Sigmoid colon (tissue), 4 donors: ENCODE measurements at regions not wholly inside any gene's neighbourhood (a gene's known extent, or its start where the extent isn't known, plus 50 kb on each side); places are given as distances from the start of the nearest gene placed in this dataset.

Experiments used
- POLR2AphosphoS5 ChIP-seq, 4 donors: sonication (generic); formaldehyde crosslinking; IDR thresholded peaks; one replicate each; pipeline ENCODE4 v1.6.1; 2017; ENCODE audit warnings: antibody characterized with exemption in 4 of 4
- TF ChIP-seq, protein P1 (sequence below), 4 experiments: fragments of 450-650 bp in 3 of 4; fragments of 200-600 bp in 1 of 4; IDR thresholded peaks; one replicate each; pipeline ENCODE4 v1.5.1; 2016 to 2019; ENCODE audit warnings: antibody characterized with exemption in 4 of 4, mild to moderate bottlenecking in 3 of 4, moderate library complexity in 2 of 4

DNA sequence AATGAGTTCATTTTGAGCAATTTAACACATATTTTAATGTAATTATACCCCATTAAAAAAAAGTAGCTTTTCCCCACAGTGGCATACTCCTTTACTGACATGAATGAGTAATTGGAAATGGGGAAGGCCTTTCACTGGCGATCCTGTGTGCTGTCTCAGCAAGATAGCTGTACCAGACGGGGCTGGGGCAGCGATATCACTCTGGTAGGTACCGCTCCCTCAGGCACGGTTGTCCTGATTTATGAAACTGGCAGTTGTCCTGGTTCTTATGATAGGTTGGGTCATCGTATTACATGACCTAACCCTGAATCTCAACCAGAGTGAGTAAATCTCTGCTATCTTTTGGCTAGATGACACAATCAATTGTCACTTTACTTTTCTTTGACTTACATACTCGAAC, 355.0 kb upstream of the MAP3K7 start:
- TF ChIP-seq, protein P1, sequence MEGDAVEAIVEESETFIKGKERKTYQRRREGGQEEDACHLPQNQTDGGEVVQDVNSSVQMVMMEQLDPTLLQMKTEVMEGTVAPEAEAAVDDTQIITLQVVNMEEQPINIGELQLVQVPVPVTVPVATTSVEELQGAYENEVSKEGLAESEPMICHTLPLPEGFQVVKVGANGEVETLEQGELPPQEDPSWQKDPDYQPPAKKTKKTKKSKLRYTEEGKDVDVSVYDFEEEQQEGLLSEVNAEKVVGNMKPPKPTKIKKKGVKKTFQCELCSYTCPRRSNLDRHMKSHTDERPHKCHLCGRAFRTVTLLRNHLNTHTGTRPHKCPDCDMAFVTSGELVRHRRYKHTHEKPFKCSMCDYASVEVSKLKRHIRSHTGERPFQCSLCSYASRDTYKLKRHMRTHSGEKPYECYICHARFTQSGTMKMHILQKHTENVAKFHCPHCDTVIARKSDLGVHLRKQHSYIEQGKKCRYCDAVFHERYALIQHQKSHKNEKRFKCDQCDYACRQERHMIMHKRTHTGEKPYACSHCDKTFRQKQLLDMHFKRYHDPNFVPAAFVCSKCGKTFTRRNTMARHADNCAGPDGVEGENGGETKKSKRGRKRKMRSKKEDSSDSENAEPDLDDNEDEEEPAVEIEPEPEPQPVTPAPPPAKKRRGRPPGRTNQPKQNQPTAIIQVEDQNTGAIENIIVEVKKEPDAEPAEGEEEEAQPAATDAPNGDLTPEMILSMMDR (IDR thresholded peaks at IDR 0.05) = no peak
- no peak for TF ChIP-seq POLR2AphosphoS5 (IDR thresholded peaks at IDR 0.05)
